NB4 (cell line): ENCODE measurements at regions not wholly inside any gene's neighbourhood (a gene's known extent, or its start where the extent isn't known, plus 50 kb on each side); places are given as distances from the start of the nearest gene placed in this dataset.

Experiments used
- DNase-seq: peaks from one replicate; pipeline ENCODE4 v3.0.0; 2010; ENCODE audit warnings: low read depth
- H3K4me3 ChIP-seq: one replicate; pipeline ENCODE4 v1.5.1; 2011; ENCODE audit warnings: mild to moderate bottlenecking, low read depth, low read length, moderate library complexity
- CTCF ChIP-seq: IDR thresholded peaks from one replicate; pipeline ENCODE4 v1.5.1; 2012; ENCODE audit warnings: low read depth, low read length
- MAX ChIP-seq: IDR thresholded peaks from 2 replicates; pipeline ENCODE4 v1.6.1; 2011; ENCODE audit warnings: low read depth, low read length
- MYC ChIP-seq: IDR thresholded peaks from 2 replicates; pipeline ENCODE4 v1.6.1; 2011; ENCODE audit warnings: low read depth, low read length
- POLR2A ChIP-seq: IDR thresholded peaks from 2 replicates; pipeline ENCODE4 v1.6.1; 2011; ENCODE audit warnings: mild to moderate bottlenecking; ENCODE audit not compliant: insufficient read length; ENCODE audit errors: extremely low read depth

GRCh38 chr2:52238782-52239181 is 1206.8 kb upstream of the NRXN1 start:
- no peak for TF ChIP-seq MAX
- TF ChIP-seq CTCF: no peak
- no peak overlapping the region for H3K4me3 ChIP-seq
- no peak for DNase-seq

- H3K4me3 ChIP-seq: no peak overlapping the region
- no peak for DNase-seq
- no peak for TF ChIP-seq CTCF
- TF ChIP-seq MYC: no peak
- TF ChIP-seq POLR2A: no peak
- no peak for TF ChIP-seq MAX
Measured at GRCh38 chr2:52222128-52222527, 1190.2 kb upstream of the NRXN1 start.

GRCh38 chr2:52220393-52220792 is 1188.5 kb upstream of the NRXN1 start:
- H3K4me3 ChIP-seq: no peak overlapping the region

GRCh38 chr2:52210611-52211010 is 1178.7 kb upstream of the NRXN1 start:
- TF ChIP-seq MYC (no peak), POLR2A (no peak), CTCF (no peak), MAX (no peak)

More at GRCh38 chr2:52220393-52220792, 1188.5 kb upstream of the NRXN1 start:
- DNase-seq: no peak
- TF ChIP-seq POLR2A (no peak), MYC (no peak), CTCF (no peak)

GRCh38 chr2:52210161-52210560 is 1178.2 kb upstream of the NRXN1 start:
- H3K4me3 ChIP-seq: no peak overlapping the region
- DNase-seq: no peak
- TF ChIP-seq MAX (no peak), CTCF (no peak), POLR2A (no peak), MYC (no peak)

More at GRCh38 chr2:52210611-52211010, 1178.7 kb upstream of the NRXN1 start:
- no peak overlapping the region for H3K4me3 ChIP-seq
- DNase-seq: no peak

GRCh38 chr2:52194342-52194741 is 1162.4 kb upstream of the NRXN1 start:
- H3K4me3 ChIP-seq: no peak overlapping the region

More at GRCh38 chr2:52194342-52194741, 1162.4 kb upstream of the NRXN1 start:
- TF ChIP-seq POLR2A (no peak), MAX (no peak), MYC (no peak), CTCF (no peak)
- DNase-seq: no peak
